SU-DHL-6 (cell line): ENCODE measurements at regions not wholly inside any gene's neighbourhood (a gene's known extent, or its start where the extent isn't known, plus 50 kb on each side); places are given as distances from the start of the nearest gene placed in this dataset.

Experiments used
- H2AFZ ChIP-seq: fragments of 200-600 bp; sonication (generic); 2 replicates; pipeline ENCODE4 v1.6.1; 2014; ENCODE audit warnings: low read depth, mild to moderate bottlenecking, moderate library complexity, mixed read lengths, antibody characterized with exemption, low read length; ENCODE audit not compliant: severe bottlenecking
- H3F3A ChIP-seq: fragments of 200-600 bp; shearing (Covaris generic); 2 replicates; pipeline ENCODE4 v1.6.0; 2016; ENCODE audit warnings: antibody characterized with exemption, mild to moderate bottlenecking; ENCODE audit not compliant: insufficient read depth
- H3K27ac ChIP-seq: fragments of 200-600 bp; sonication (generic); 2 replicates; pipeline ENCODE4 v1.5.1; 2016; ENCODE audit warnings: low read depth, mild to moderate bottlenecking, low read length, moderate library complexity, mixed read lengths
- H3K27me3 ChIP-seq: fragments of 200-600 bp; sonication (generic), shearing (Covaris generic); 2 replicates; pipeline ENCODE4 v1.6.0; 2014; ENCODE audit warnings: mild to moderate bottlenecking, low read length
- H3K36me3 ChIP-seq: fragments of 200-600 bp; sonication (generic); 2 replicates; pipeline ENCODE4 v1.6.1; 2014; ENCODE audit warnings: mild to moderate bottlenecking, low read length, mixed read lengths
- H3K4me2 ChIP-seq: fragments of 300-600, 200-600 bp; shearing (Covaris generic), sonication (generic); 2 replicates; pipeline ENCODE4 v1.6.0; 2014; ENCODE audit warnings: low read length, low read depth, mild to moderate bottlenecking; ENCODE audit not compliant: poor library complexity, severe bottlenecking
- H3K4me3 ChIP-seq: fragments of 200-600 bp; sonication (generic); 2 replicates; pipeline ENCODE4 v1.5.1; 2014; ENCODE audit warnings: antibody characterized with exemption, low read length, mild to moderate bottlenecking, mixed read lengths; ENCODE audit not compliant: insufficient read depth, poor library complexity, severe bottlenecking
- H3K79me2 ChIP-seq: fragments of 200-600 bp; sonication (generic); 2 replicates; pipeline ENCODE4 v1.6.1; 2014; ENCODE audit warnings: mild to moderate bottlenecking, low read length, moderate library complexity; ENCODE audit not compliant: insufficient read depth
- H3K9ac ChIP-seq: fragments of 200-600 bp; sonication (generic); 2 replicates; pipeline ENCODE4 v1.7.0; 2014; ENCODE audit warnings: mild to moderate bottlenecking, low read length
- H3K9me2 ChIP-seq: fragments of 200-600 bp; sonication (generic); replicated peaks from 2 replicates; pipeline ENCODE4 v1.6.1; 2014; ENCODE audit warnings: low read length; ENCODE audit not compliant: insufficient read depth
- H3K9me3 ChIP-seq: fragments of 200-600 bp; sonication (generic); 2 replicates; pipeline ENCODE4 v1.6.1; 2014; ENCODE audit warnings: low read length, mixed read lengths; ENCODE audit not compliant: insufficient read depth
- H4K20me1 ChIP-seq: fragments of 200-600 bp; sonication (generic); 2 replicates; pipeline ENCODE4 v1.6.1; 2014; ENCODE audit warnings: low read depth, mild to moderate bottlenecking, antibody characterized with exemption, low read length, moderate library complexity, mixed read lengths
- CTCF ChIP-seq: fragments of 200-600 bp; sonication (generic); IDR thresholded peaks from one replicate; pipeline ENCODE4 v1.5.1; 2017; ENCODE audit warnings: antibody characterized with exemption, mild to moderate bottlenecking, low read length, moderate library complexity; ENCODE audit not compliant: insufficient read depth, poor library complexity, severe bottlenecking
- EZH2phosphoT487 ChIP-seq: fragments of 200-600 bp; sonication (generic), shearing (Covaris generic); conservative IDR thresholded peaks from 2 replicates; pipeline ENCODE4 v1.6.1; 2018; ENCODE audit warnings: mild to moderate bottlenecking, antibody characterized with exemption, low read length, moderate library complexity, mixed read lengths

- H4K20me1 ChIP-seq, result no peaks in the 10 kb centered on the region
- H3K79me2 ChIP-seq, result no peaks in the 10 kb centered on the region
- no peaks in the 10 kb centered on the region for H3K36me3 ChIP-seq
- no peak for TF ChIP-seq EZH2phosphoT487
- no peak for TF ChIP-seq CTCF
- H3K27ac ChIP-seq, result no peak overlapping the region
- no peak overlapping the region for H2AFZ ChIP-seq
- no peaks in the 10 kb centered on the region for H3F3A ChIP-seq
- no peaks in the 10 kb centered on the region for H3K9me3 ChIP-seq
- no peaks in the 10 kb centered on the region for H3K27me3 ChIP-seq
- H3K9ac ChIP-seq, result no peak overlapping the region
- no peak overlapping the region for H3K4me3 ChIP-seq
- no peaks in the 10 kb centered on the region for H3K9me2 ChIP-seq
- H3K4me2 ChIP-seq, result no peak overlapping the region
These were observed 291.5 kb upstream of the ARHGEF26 start for GRCh38 chr3:153829606-153830170.

- TF ChIP-seq CTCF (no peak), EZH2phosphoT487 (no peak)
- H3K9me2 ChIP-seq, result no peaks in the 10 kb centered on the region
- no peak overlapping the region for H3K4me3 ChIP-seq
- no peak overlapping the region for H3K9ac ChIP-seq
- H4K20me1 ChIP-seq, result no peaks in the 10 kb centered on the region
- no peaks in the 10 kb centered on the region for H3K27me3 ChIP-seq
- H3K27ac ChIP-seq, result no peak overlapping the region
- no peaks in the 10 kb centered on the region for H3K36me3 ChIP-seq
- no peaks in the 10 kb centered on the region for H3F3A ChIP-seq
- H3K4me2 ChIP-seq, result no peak overlapping the region
- no peaks in the 10 kb centered on the region for H3K79me2 ChIP-seq
- no peaks in the 10 kb centered on the region for H3K9me3 ChIP-seq
- no peak overlapping the region for H2AFZ ChIP-seq
These were observed 290.6 kb upstream of the ARHGEF26 start for GRCh38 chr3:153830552-153830951.

GRCh38 chr3:153835540-153835939 is 285.6 kb upstream of the ARHGEF26 start:
- H3K36me3 ChIP-seq, result no peaks in the 10 kb centered on the region
- no peak overlapping the region for H3K27ac ChIP-seq
- H3K4me3 ChIP-seq, result no peak overlapping the region
- H3K4me2 ChIP-seq, result no peak overlapping the region
- no peaks in the 10 kb centered on the region for H4K20me1 ChIP-seq
- H3K79me2 ChIP-seq, result no peaks in the 10 kb centered on the region
- no peaks in the 10 kb centered on the region for H3K9me3 ChIP-seq
- H2AFZ ChIP-seq, result no peak overlapping the region
- H3K27me3 ChIP-seq, result no peaks in the 10 kb centered on the region
- H3K9me2 ChIP-seq, result no peaks in the 10 kb centered on the region
- TF ChIP-seq CTCF (no peak), EZH2phosphoT487 (no peak)
- H3K9ac ChIP-seq, result no peak overlapping the region
- H3F3A ChIP-seq, result no peaks in the 10 kb centered on the region
